Bone marrow (tissue), 2 donors: ENCODE measurements at regions not wholly inside any gene's neighbourhood (a gene's known extent, or its start where the extent isn't known, plus 50 kb on each side); places are given as distances from the start of the nearest gene placed in this dataset.

ENCODE experiments used
- DNase-seq, 2 donors: peaks; one replicate each; lab custom pipeline; 2025; lab: John Stamatoyannopoulos, UW

DNA sequence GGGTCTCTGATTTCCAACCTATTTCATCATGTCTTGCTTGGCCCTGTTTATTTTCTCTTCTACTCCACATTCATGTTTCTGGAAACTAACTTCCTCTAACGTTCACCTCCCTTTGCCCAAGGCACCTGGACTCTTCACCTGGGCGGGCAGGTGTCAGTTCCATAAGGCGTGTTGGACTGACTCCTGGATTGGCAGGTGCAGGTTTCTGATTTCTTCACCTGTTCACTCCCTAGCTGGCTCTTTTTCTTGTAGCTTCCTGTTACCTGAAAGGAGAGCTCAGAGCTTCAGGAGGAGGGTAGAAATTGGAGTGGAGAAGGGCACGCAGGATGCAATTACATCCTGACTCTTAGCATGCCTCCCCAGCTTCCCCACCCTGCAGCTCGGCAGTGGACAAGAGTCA lies 350.8 kb upstream of the KLF3 start:
- no peak for DNase-seq

DNA sequence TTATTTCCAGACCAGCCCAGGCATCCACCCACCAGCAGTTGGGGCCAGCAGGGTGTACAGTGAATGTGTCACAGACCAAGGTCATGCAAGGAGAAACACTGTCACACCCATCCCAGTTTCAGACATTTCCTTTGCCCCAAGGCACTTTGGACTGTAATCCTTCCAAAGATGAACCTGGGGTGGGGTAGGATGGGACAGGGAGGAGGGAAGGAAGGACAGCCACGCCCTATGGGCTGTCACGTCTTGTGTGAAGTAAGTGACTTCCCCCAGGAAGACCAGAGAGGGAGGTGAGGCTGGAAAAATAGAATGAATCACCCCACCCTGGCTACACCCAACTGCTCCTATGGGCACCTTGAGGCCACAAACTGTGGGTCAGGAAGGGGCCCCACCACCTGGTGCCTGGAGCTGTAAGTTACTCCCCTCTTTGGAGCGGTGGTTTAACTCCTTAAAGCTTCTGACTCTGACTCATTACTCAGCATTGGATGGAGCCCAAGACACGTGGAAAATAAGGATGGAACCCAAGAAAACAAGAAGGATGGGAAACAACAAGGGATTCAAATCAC lies 349.9 kb upstream of the KLF3 start:
- DNase-seq, result no peak

GRCh38 chr4:38314663-38315062 lies 349.3 kb upstream of the KLF3 start:
- DNase-seq, result no peak

DNA sequence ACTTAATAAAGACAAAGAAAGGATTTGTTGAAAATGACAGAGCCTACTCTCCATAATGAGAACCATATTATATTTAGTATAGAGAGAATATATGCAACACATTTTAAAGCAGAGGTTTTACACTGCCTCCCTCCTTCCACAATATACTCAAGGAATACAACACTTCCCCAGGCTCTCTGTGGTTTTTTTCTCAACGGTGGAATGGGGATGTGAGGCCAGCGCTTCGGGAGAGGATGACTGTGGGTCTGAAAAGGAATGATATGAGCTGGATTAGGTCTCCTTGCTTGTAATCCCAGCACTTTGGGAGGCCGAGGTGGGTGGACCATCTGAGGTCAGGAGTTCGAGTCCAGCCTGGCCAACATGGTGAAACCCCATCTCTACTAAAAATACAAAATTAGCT lies 348.7 kb upstream of the KLF3 start:
- no peak for DNase-seq

DNA sequence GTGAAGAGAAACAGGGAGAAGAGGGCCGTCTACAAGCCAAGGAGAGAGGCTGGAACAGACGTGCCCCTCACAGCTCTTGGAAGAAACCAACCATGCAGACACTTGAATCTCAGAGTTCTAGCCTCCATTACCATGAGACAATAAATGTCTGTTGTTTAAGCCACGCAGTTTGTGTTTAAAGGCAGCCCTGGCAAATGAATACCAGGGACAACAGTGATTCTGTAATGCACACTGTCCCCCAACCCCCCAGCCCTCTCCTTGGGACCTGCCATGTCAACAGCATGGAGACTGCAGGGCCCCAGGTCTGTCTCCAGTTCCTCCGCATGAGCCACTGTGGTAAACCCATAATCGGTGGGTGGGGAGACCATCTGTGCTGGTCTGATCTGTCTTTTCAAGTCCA lies 348.0 kb upstream of the KLF3 start:
- no peak for DNase-seq

DNA sequence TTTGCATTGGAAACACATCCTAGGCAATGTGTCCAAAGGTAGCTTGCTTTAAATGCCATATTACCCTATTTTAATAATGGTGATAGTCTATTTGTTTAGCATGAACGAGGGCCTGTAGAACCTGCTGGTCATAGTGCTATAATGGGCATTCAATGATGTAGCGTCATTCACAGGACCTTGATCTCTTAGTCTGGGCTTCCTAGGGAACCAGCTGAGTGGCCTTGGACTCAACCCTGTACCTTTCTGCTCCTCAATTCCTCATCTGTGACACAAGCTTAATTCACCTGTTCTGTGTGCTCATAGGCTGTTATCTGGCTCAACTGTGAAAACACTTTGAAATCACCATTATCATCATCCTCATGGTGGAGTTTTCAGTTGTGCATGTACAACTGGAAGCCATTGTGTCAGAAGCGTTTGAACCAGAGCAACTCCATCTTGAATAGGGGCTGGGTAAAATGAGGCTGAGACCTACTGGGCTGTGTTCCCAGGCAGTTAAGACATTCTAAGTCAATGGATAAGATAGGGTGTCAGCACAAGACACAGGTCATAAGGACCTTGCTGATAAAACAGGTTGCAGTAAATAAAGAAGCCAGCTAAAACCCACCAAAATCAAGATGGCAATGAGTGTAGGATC lies 346.8 kb upstream of the KLF3 start:
- no peak for DNase-seq

DNA sequence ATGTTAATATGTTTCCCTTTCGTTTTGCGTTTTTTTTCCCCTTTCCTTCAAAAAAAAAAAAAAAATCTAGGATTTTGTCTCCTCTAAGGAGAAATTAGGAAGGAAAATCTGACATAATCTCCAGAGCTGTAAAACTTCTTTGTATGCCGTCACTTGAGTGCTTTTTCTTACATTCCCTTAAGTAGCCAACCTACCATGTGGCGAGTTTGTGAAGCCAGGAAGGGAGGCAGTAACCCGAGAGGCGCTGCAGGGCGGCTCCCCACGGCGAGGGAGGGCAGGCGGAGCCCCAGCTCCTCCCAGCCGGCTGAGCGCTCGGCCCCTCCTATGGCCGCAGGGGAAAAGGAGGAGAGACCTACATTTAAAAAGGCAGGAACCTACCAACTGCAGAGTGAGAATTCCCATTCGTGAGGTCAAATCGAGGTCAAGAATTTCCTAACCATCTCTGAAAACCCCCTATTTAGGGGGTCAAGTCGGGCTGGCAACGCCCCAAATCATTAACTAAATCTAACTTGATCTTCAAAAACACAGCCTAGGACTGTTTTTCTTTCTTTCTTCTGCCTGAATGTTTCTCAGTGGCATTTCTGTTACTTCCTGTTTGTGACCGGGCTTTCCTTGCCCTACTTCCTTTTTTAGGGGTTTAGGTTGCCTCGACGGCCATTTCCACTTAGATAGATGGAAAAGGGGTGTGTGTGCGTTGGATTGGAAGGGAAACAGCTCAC lies 345.1 kb upstream of the KLF3 start:
- DNase-seq, result peak; percentile 45 to 72

- peak; percentile 81 to 86 for DNase-seq
Measured at GRCh38 chr4:38319456-38320342, 344.3 kb upstream of the KLF3 start.

- DNase-seq, result no peak
Measured at GRCh38 chr4:38320343-38320695, 343.7 kb upstream of the KLF3 start.

DNA sequence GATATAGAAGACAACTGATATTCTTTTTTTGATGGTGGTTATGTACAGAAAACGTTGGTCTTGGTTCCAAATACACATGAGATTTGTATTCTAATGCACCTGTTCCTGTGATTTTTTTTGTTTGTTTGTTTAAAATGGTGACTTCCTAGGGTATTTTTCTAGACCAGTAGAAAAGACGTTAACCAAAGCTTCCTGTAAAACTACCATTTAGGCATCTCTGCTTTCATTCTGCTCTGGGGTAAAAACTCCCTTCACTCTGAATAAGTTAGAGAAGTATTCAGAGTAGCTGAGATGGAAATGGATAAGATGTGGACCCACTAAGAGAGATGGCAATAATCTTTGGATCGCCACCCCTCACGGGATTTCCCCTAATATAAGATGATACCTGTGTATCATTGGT lies 343.2 kb upstream of the KLF3 start:
- DNase-seq, result no peak

GRCh38 chr4:38322714-38323113 lies 341.3 kb upstream of the KLF3 start:
- no peak for DNase-seq

- DNase-seq, result no peak
Measured at GRCh38 chr4:38323141-38323641, 340.8 kb upstream of the KLF3 start.

- no peak for DNase-seq
Measured at GRCh38 chr4:38324861-38325628, 339.0 kb upstream of the KLF3 start.

DNA sequence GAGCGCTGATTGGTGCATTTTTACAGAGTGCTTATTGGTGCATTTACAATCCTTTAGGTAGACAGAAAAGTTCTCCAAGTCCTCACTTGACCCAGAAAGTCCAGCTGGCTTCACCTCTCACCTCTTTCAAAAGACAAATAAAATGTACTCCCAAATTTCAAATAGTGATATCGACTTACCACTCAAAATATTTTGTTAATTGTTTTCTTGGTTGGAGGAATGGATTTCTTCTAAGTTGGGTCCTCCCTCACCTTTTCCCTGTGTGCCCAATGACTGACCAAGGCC lies 338.4 kb upstream of the KLF3 start:
- DNase-seq, result no peak

GRCh38 chr4:38326499-38326898 lies 337.5 kb upstream of the KLF3 start:
- DNase-seq, result no peak

DNA sequence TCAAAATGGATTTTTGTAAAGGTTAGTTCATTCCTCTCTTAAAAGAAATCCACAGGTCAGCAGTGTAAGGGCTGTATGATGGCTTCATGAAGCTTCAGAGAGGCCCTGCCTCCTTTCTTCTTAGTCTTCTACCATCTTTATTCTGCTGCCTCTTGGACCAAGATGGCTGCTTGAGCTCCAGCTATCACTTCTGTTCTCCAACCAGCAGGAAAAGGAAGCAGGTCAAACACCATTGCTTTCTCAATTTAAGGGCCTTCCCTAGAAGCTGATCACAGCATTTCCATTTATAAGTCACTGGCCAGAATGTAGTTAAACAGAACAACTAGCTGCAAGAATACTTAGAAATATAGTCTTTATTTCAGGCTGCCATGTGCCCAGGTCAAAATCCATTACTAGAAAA lies 336.8 kb upstream of the KLF3 start:
- DNase-seq, result no peak

GRCh38 chr4:38328989-38329729 lies 334.8 kb upstream of the KLF3 start:
- no peak for DNase-seq

DNA sequence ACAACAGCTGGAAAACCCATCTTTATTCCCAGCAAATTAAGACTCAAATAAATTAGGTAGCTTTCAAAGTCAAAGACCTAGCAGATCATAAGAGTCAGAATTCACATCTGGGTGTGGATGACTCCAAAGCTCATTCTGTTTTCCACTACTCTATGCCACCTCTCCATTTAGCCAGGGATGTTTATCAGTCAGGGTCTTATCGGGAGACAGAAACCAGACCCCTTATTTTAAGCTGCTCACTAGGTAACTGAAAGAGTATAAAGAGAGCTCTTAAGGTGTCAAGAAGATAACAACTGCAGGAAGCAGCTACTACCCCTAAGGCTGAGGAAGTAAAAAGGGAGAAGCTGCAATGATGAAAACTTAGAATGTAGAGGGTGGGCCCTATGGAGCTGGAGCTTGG lies 333.7 kb upstream of the KLF3 start:
- no peak for DNase-seq

- DNase-seq, result no peak
Measured at GRCh38 chr4:38330936-38331335, 333.1 kb upstream of the KLF3 start.

GRCh38 chr4:38332699-38333098 lies 331.3 kb upstream of the KLF3 start:
- no peak for DNase-seq

- no peak for DNase-seq
Measured at GRCh38 chr4:38333219-38333618, 330.8 kb upstream of the KLF3 start.
